IPS DF 4.7 (cell line): ENCODE measurements at regions not wholly inside any gene's neighbourhood (a gene's known extent, or its start where the extent isn't known, plus 50 kb on each side); places are given as distances from the start of the nearest gene placed in this dataset.
"Not testable (repeated sequence)": the region's sequence is repeated elsewhere in the genome, so short reads cannot be mapped to it uniquely, and the experiment has no call there.

ENCODE experiments used
- DNase-seq: peaks from one replicate; pipeline ENCODE4 v3.0.0-alpha.2; 2013; ENCODE audit warnings: low spot score; ENCODE audit errors: extremely low read depth

DNA sequence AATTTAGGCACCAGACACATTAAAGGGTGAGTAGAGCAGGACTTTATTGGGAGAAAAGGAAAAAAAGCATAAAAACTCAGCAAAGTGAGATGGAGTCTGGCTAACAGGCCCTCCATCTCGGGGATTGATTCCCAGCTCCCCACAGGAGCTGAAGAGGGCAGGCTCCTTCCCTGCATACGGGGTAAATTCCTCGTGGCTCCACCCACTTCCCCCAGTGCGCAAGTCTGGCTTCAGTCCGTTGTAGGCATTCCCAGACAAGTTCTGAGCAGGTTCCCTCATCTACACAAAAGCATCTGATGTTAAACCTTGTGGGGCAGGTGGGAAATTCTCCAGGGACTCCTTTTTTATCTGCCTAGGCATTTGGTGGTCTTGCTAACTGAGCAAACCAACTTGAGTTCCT, 722.6 kb downstream of the ZNF385D start:
- no peak for DNase-seq

DNA sequence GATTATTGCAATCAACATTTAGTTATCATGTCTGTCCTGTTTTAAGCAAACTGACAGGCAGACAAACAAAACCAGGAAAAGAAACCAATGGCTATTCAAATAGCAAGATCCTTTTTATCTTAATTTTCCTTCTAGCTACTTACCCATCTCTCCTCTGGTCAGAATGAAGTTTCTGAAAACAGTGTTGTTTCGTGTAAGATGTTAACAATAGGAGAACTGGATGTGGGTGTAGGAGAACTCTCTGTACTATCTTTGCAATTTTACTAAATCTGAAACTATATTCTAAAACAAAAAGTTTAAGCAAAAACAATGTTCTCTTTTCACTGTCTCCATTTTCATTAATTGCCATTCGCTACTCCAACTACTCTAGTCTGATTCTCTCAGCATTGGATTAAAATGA, 726.4 kb downstream of the ZNF385D start:
- no peak for DNase-seq

DNA sequence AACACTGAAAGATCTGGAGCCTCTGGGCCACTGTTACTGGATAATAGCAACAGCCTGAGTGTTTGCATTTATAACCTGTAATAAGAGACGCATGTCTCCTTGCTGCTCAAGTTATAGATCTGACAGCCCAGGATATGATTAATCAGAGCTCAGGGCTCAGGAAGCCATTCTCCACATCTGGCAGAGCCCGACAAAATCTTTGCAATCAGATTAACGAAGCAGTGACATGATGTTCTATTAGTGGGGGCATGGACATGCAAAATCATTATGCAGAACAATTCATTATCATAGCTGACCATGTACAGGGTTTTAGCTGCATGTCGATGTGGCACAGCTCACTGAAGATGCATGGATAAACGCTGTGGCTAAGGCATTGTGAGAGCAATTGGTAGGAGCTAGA, 730.3 kb downstream of the ZNF385D start:
- DNase-seq: no peak

DNA sequence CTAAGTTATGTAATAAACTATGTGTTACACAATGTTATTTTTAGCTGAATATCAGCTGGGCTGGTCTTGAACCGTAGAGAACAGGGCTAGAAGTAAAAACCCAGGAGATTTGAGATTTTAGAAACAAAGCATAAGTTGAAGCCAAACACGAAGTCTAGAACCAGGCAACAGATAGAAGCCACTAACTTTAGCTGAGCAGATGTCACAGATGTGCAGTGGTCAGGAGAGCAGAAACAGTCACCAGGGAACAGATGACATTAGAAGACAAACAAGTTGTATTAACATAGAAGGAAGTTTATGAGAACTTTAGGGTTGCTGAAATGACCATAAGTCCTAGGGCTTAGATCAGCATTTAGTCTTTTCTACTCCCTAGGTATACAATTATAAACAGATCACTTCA, 731.0 kb downstream of the ZNF385D start:
- DNase-seq: no peak

DNA sequence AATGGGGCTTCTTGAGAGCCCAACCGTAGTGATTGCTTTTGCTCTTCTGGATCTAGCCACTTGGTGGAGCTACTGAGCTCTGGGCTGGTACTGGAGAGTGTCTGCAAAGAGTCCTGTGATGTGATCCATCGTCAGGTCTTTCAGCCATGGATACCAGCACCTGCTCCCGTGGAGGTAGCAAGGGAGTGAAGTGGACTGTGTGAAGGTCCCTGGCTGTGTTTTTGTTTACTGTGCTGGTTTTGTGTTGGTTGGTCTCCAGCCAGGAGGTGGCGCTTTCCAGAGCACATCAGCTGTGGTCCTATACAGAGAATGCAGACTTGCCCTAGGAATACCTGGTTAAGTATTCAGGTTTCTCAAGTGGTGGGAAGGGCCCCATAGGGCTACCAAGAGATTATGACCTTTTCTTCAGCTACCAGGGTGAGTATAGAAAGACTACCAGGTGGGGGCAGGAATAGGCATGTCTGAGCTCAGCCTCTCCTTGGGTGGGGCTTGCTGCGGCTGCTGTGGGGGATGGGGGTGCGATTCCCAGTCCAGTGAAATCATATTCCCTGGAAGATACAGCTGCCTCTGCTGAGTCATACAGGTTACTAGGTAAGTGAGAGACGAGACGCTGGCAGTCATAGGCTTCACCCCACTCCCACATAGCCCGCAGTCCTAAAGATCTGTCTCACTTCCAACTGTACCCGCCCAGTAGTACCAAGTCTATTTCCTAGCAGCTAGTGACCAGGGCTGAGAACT, 733.7 kb downstream of the ZNF385D start:
- DNase-seq: peak; percentile 49

DNA sequence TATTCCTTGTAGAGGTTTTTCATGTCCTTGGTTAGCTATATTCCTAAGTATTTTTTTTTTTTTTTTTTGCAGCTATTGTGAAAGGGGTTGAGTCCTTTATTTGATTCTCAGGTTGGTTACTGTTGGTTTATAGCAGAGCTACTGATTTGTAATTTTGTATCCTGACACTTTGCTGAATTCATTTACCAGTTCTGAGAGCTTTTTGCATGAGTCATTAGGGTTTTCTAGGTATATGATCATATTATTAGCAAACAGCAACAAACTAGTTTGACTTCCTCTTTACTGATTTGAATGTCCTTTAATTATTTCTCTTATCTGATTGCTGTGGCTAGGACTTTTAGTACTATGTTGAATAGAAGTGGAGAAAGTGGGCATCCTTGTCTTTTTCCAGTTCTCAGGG, 737.4 kb downstream of the ZNF385D start:
- DNase-seq: no peak

DNA sequence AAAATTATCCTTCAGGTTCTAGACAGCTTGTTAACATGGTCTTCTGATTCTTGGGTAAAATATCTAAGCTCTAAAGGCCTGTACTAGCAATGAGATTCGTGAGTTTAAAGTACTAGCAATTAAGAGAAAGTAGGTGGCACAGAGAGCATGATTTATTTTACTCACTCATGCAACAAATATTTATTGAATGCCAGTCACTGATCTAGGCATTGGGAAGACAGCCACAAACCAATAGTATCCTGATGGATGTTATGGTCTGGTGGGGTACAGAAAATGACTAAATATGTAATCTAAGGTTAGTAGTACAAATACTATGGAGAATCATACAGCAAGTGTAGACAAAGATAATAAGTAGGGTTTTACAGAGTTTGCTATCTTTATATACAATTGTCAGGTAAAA, 751.3 kb downstream of the ZNF385D start:
- no peak for DNase-seq

DNA sequence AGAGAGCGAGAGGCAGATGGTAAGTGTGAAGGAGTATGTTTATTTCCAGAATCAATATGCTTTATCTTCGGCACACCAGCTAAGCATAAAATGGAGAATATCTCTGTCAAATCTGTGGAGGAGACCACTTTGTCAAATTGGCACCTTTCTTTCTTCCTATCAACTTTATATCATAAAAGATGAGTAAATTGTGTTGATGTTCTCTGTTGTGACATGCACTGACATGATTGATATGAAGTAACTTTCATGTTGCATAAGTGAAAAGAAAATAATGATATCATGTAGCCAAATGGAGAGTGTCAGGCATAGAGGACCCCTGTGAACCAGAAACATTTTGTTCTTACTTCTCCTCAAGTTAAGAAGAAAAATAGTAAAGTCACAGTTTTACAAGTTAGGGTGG, 753.8 kb downstream of the ZNF385D start:
- DNase-seq: no peak

DNA sequence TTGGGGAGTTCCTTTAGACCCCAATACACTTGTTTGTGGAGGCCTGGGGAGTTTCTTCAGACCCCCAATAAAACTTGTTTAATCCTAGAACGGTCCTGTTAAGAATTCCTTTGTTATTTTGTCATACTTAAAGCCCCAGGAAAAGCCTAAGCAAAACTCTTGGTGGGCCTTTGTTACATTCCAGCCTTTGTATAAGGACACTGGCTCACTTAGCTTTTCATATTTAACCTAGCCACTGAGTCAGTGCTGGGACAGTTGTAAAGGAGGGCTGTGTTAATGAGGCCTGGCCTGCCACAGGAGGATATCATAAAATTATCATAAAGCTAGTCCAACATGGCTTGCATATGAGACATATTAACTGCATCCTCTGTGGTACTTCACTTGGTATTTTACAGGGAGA, 760.1 kb downstream of the ZNF385D start:
- no peak for DNase-seq

DNA sequence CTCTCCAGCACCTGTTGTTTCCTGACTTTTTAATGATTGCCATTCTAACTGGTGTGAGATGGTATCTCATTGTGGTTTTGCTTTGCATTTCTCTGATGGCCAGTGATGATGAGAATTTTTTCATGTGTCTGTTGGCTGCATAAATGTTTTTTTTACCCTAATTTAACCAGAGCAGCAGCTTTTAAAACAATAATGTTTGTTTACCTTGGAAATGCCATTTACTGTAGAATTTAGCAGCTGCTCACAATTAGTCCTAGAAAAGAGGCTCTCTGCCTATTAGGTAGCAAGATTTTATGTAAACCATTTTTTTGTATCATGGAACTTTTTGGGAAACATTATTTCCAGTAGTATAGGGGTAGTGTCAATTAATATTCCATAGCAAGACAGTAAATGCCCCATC, 761.4 kb downstream of the ZNF385D start:
- not testable (repeated sequence) for DNase-seq

DNA sequence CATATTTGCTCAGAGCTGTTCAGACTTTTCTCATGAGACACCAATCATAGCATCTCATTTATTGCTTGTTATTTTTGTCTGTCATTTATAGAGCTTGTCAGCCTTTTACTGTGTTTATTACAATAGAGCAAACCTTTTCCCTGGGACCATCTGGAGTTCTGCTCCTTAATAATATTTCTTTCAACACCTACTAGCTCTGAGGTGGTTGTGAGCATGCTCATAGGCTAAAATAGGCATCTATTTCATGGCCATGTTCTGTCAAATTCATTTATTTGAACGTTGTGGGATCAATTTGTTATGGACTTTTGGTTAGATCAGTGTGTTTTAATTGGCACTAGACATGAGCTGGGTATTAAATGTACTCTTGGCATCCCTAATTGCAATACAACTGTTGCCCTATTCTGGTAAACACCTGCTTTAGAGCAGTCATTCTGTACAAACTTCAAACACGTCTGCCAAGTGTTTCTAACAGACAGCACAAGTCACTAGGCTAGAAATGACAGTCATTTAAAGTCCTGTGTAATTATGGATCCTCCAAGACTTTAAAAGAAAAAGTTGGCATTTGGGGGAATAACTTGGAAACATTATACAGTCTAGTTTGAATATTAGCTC, 766.3 kb downstream of the ZNF385D start:
- no peak for DNase-seq

DNA sequence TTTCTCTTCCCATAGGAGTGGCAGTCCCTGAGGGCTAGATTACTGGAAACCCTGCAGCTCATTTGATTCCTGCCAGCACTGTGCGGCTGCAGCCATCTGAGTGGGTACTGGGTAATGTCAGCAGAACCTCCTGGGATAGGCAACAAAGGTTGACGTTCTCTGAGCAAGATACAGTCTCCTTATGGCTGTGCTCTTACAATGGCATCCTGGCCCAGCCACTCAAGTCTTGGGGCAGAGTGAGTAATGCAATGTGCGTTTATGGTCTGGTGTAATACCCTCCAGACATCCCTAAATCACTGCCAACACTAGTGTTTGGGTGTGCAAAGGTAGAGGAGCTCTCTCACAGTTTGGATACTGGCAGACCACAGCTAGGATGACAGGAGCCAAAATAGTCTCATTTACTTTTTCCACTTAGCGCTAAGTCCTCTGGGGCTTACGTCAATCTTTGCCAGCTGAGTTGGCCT, 775.8 kb downstream of the ZNF385D start:
- no peak for DNase-seq

DNA sequence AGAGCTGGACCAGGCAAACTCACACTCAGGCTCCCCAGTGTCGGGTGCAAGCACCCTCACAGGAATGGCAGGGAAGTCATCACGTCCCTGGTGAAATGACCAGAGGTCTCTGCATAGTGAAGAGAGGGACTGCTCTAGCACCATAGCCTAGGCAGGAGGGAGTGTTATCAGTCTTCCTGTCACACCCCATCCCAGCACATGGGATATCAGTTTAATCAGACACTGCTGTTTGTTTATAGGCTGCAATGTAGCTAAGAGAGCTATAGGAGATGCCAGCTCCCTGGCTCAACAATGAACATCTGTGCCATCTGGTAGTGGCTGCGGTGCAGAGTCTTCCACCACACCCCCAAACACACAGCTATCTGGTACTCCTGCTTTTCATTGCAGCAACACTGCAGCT, 776.6 kb downstream of the ZNF385D start:
- DNase-seq: no peak

DNA sequence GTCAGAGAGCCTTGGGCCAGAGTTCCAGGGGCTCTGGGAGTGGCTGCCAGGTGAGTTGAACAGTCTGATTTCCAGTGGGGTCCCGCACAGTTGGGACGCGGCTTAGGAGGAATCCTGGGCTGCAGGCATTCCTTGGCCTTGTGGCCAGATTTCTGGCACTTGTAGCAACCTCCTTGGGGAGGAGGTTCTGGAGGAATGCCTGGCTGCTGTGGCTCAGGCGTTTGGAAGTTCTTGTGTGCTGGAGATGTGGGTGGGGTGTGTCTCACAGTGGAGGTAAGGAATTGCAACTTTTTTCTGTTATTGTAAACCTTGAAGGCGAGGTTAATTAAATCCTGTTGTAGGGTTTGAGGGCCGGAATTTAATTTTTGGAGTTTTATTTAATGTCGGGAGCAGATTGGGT, 780.2 kb downstream of the ZNF385D start:
- DNase-seq: not testable (repeated sequence)

DNA sequence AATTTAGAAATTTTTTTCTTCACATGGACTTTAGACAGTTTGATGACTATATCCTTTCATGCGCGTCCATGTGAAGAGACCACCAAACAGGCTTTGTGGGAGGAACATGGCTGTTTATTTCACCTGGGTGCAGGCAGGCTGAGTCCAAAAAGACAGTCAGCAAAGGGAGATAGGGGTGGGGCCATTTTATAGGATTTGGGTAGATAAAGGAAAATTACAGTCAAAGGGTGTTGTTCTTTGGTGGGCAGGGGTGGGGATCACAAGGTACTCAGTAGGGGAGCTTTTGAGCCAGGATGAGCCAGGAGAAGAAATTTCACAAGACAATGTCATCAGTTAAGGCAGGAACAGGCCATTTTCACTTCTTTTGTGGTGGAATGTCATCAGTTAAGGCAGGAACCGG, 781.5 kb upstream of the SGO1 start:
- DNase-seq: not testable (repeated sequence)

DNA sequence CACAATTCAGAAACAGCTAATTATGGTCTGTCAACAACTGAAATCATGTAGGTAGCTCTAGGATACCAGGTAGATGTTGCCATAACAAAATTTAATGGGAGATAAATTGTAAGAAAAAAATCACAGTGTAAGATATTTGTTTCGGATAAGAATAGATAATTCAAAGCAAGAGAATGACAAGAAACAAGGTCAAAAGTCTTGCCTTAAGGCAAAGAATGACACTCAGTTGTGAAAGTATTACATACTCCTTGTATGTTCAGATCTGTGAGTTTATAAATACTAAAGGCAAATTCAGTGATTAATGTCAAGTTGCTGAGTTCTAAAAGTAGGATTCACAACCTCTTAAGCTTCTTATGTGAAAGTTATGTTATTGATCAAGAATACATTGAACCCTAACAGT, 772.2 kb upstream of the SGO1 start:
- no peak for DNase-seq

DNA sequence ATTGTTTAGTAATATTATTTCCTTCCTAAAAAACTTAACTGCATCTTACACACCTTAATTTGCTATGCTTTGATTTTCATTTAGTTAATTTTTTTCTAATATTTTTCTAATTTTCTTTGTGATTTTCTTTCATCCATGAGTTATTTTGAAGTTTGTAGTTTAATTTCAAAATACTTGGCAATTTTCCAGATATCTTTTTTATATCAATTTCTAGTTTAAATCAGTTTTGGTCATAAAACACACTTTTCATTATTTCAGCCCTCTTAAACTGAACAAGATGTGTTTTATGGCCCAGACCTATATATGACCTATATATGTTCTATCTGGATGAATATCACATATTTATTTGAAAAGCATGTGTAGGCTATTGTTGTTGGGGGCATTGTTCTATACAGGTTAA, 759.9 kb upstream of the SGO1 start:
- DNase-seq: no peak

DNA sequence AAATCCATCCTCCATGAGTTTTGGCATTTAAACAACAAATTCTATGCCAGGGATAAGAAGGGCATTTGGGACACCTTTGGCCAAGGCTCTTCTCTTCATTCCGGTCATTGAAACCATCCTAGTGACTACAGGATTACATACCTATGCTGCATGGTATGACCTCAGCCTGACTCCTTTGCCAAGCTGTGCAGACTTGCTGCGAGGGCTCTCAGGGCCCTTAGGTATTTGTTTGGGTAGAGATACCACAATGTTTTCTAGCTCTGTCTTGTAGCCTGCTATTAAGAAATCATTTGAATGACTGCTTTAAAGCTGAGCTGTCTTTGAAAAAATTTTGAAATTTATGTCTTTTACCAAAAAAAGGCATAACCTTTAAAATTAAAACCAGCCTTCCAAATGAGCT, 749.8 kb upstream of the SGO1 start:
- no peak for DNase-seq

DNA sequence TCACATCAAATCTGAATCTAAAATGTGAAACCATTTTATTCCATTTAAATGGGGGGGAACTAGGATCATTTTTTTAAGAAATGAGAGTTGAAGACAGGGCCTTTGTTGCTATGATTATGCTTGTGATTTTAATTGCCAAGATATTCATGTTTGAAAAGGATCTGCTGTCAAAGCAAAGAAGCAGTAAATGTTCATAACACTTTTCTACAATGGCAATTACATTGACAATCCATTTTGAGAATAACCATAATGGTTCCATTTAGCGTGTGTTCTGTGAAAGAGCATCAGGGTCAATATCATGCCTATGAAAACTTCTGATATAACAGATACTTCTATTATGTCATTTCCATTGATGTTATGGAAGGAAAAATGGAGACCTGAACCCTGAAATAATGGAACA, 745.8 kb upstream of the SGO1 start:
- no peak for DNase-seq

DNA sequence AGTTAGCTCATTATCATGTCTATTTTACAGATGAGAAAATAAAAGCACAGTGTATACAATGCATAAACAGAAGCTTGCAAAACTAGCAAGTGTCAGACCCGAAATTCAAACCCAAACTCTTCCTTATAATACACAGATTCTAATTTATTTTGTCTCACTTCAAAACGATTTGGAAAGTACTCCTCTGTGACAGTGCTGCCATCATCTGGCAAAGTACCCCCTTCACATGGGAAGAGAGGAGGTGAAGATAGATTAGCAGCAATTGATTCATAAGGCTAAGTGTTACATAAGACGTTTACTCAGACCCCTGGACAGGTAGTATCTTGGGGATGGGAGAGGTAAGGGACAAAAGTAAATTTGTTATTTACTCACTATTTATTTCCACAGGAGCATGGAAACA, 744.0 kb upstream of the SGO1 start:
- DNase-seq: no peak

DNA sequence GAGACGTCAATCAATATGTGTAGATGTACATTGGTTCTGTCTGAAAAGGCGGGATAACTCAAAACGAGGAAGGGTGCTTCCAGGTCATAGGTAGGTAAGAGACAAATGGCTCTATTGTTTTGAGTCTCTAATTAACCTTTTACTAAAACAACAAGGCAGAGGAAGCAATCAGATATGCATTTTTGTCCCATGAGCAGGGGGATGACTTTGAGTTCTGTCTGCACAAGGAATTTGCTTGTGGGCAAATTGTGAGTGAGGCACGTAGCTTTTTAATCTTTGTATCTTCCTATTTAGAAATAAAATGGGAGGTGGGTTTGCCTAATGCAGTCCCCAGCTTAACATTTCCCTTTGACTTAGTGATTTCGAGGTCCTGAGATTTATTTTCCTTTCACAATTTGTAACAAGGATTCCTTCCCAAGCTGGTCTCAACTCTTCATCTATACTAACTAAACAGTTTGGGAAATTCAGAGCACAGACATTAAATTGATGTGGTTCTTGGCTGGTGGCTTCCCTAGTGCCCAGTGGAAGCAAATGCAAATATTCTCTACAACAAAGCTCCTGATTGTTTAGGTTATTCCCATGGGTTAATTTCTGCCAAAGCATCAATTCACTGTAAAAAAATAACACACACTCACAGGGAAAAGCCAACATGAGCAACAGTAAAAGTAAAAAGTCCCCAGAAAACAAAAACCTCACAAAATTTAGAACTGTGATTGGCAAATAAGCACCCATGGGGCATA, 738.8 kb upstream of the SGO1 start:
- no peak for DNase-seq

DNA sequence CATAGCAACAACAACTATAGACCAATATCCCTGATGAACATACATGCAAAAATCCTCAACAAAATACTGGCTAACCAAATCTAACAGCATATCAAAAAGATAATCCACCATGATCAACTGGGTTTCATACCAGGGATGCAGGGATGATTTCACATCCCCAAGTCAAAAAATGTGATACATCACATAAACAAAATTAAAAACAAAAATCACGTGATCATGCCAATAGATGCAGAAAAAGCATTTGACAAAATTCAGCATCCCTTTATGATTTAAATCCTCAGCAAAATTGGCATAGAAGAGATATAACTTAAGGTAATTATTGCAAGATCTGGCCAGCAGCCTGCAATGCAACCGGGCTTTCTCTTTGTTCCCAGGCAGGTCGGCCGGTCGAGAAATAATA, 735.1 kb upstream of the SGO1 start:
- DNase-seq: not testable (repeated sequence)
